ENCODE measurements at regions not wholly inside any gene's neighbourhood (a gene's known extent, or its start where the extent isn't known, plus 50 kb on each side); places are given as distances from the start of the nearest gene placed in this dataset.

DNA sequence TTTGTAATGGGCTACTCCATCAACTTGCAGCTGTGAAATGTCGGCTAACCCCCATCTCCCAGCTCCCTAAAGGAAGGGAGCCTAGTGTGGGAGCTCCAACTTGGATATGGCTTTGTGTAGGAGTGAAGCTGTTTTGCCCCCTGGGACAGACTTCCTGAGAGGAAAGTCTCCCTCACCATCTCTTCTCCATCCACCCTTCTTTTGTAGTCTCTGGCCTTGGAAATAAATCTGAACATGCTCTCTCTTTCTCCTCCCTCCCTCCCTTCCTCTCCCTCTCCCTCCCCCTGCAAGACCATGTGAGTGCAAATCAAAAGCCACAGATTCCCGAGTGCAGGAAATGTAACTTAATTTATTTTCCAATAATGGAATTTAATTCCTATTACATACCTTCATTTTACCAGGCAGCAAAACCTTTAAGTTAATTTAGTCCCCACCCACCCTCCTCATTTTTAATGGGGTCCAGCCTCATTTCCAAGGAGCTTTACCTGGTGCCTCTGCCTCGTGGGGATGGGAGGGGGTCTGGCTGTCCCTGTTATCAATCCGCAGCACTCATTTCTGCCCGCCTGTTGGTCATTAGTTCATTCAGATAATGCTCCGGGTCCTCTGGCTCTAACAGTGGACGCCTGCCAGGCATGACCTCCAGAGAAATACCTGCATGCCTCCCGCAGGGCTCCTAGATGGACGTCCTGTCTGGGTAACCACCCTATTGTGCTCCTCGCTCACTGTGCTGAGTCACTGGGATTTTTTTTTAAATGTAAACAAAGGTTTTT, 122.9 kb upstream of the TAF11L2 start:
- no peak for TF ChIP-seq POLR2A (IDR thresholded peaks at IDR 0.05)
- TF ChIP-seq, protein P1, sequence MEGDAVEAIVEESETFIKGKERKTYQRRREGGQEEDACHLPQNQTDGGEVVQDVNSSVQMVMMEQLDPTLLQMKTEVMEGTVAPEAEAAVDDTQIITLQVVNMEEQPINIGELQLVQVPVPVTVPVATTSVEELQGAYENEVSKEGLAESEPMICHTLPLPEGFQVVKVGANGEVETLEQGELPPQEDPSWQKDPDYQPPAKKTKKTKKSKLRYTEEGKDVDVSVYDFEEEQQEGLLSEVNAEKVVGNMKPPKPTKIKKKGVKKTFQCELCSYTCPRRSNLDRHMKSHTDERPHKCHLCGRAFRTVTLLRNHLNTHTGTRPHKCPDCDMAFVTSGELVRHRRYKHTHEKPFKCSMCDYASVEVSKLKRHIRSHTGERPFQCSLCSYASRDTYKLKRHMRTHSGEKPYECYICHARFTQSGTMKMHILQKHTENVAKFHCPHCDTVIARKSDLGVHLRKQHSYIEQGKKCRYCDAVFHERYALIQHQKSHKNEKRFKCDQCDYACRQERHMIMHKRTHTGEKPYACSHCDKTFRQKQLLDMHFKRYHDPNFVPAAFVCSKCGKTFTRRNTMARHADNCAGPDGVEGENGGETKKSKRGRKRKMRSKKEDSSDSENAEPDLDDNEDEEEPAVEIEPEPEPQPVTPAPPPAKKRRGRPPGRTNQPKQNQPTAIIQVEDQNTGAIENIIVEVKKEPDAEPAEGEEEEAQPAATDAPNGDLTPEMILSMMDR (IDR thresholded peaks at IDR 0.05) = no peak
